ENCODE measurements at regions not wholly inside any gene's neighbourhood (a gene's known extent, or its start where the extent isn't known, plus 50 kb on each side); places are given as distances from the start of the nearest gene placed in this dataset.
"Not testable (repeated sequence)": the region's sequence is repeated elsewhere in the genome, so short reads cannot be mapped to it uniquely, and the experiment has no call there.

GRCh38 chr7:96923345-96923744 lies 82.0 kb upstream of the DLX6 start:
- not testable (repeated sequence) for DNase-seq (ENCODE audit: low spot score); FAIRE-seq

GRCh38 chr7:96927131-96927530 lies 78.2 kb upstream of the DLX6 start:
- DNase-seq (ENCODE audit: low spot score) = no peak
- FAIRE-seq = no peak

- DNase-seq (ENCODE audit: low spot score) = no peak
These were observed 76.4 kb upstream of the DLX6 start for GRCh38 chr7:96928965-96929364.

GRCh38 chr7:96931891-96932290 lies 73.5 kb upstream of the DLX6 start:
- DNase-seq (ENCODE audit: low spot score) = no peak
- no peak for FAIRE-seq

More at GRCh38 chr7:96928965-96929364, 76.4 kb upstream of the DLX6 start:
- FAIRE-seq = no peak

GRCh38 chr7:96933067-96933645 lies 72.2 kb upstream of the DLX6 start:
- DNase-seq (ENCODE audit: low spot score) (no peak), FAIRE-seq (no peak)

GRCh38 chr7:96936621-96937020 lies 68.7 kb upstream of the DLX6 start:
- DNase-seq (ENCODE audit: low spot score) = no peak
- no peak for FAIRE-seq

- FAIRE-seq (no peak), DNase-seq (ENCODE audit: low spot score) (no peak)
These were observed 63.2 kb upstream of the DLX6 start for GRCh38 chr7:96942112-96942511.

- no peak for FAIRE-seq
- DNase-seq (ENCODE audit: low spot score) = peak; percentile 39
These were observed 55.6 kb upstream of the DLX6 start for GRCh38 chr7:96949766-96950165.

- peak; percentile 36 for DNase-seq (ENCODE audit: low spot score)
- FAIRE-seq = no peak
These were observed 52.4 kb upstream of the DLX6 start for GRCh38 chr7:96952974-96953391.

- FAIRE-seq = no peak
- DNase-seq (ENCODE audit: low spot score) = no peak
These were observed 51.5 kb upstream of the DLX6 start for GRCh38 chr7:96953676-96954513.
